ENCODE measurements at regions not wholly inside any gene's neighbourhood (a gene's known extent, or its start where the extent isn't known, plus 50 kb on each side); places are given as distances from the start of the nearest gene placed in this dataset.

- intact Hi-C loops (cut with DNase I; ENCODE audit: low total_unique reads): no loop called here
- no peak overlapping the region for H3K27ac ChIP-seq
- H3K9me3 ChIP-seq: no peaks in the 10 kb centered on the region
- no peak for DNase-seq
- H3K4me1 ChIP-seq: no peaks in the 10 kb centered on the region
- TF ChIP-seq POLR2A (IDR thresholded peaks at IDR 0.05) (no peak), CTCF (IDR thresholded peaks at IDR 0.05) (no peak)
- no peak overlapping the region for H3K4me3 ChIP-seq
- H3K27me3 ChIP-seq: no peaks in the 10 kb centered on the region
- no peaks in the 10 kb centered on the region for H3K36me3 ChIP-seq
Observed at GRCh38 chr2:65944213-65944612, 490.7 kb upstream of the MEIS1 start.

GRCh38 chr2:65943099-65943786, 491.7 kb upstream of the MEIS1 start:
- Histone ChIP-seq H3K4me1 (no peaks in the 10 kb centered on the region), H3K36me3 (no peaks in the 10 kb centered on the region), H3K27me3 (no peaks in the 10 kb centered on the region), H3K9me3 (no peaks in the 10 kb centered on the region), H3K4me3 (no peak overlapping the region), H3K27ac (no peak overlapping the region)
- intact Hi-C loops (cut with DNase I; ENCODE audit: low total_unique reads): no loop called here
- TF ChIP-seq CTCF (IDR thresholded peaks at IDR 0.05) (no peak), POLR2A (IDR thresholded peaks at IDR 0.05) (no peak)
- no peak for DNase-seq

- H3K27me3 ChIP-seq: no peaks in the 10 kb centered on the region
- DNase-seq: no peak
- no peak overlapping the region for H3K27ac ChIP-seq
- intact Hi-C loops (cut with DNase I; ENCODE audit: low total_unique reads): no loop called here
- H3K9me3 ChIP-seq: no peaks in the 10 kb centered on the region
- no peaks in the 10 kb centered on the region for H3K36me3 ChIP-seq
- no peak overlapping the region for H3K4me3 ChIP-seq
- TF ChIP-seq POLR2A (IDR thresholded peaks at IDR 0.05) (no peak), CTCF (IDR thresholded peaks at IDR 0.05) (no peak)
- no peaks in the 10 kb centered on the region for H3K4me1 ChIP-seq
Observed at GRCh38 chr2:65940856-65941255, 494.1 kb upstream of the MEIS1 start.

GRCh38 chr2:65939687-65940086, 495.2 kb upstream of the MEIS1 start:
- H3K4me1 ChIP-seq: no peaks in the 10 kb centered on the region
- no peak overlapping the region for H3K4me3 ChIP-seq
- H3K36me3 ChIP-seq: no peaks in the 10 kb centered on the region
- no peaks in the 10 kb centered on the region for H3K27me3 ChIP-seq
- intact Hi-C loops (cut with DNase I; ENCODE audit: low total_unique reads): no loop called here
- no peak overlapping the region for H3K27ac ChIP-seq
- TF ChIP-seq CTCF (IDR thresholded peaks at IDR 0.05) (no peak), POLR2A (IDR thresholded peaks at IDR 0.05) (no peak)
- DNase-seq: no peak
- no peaks in the 10 kb centered on the region for H3K9me3 ChIP-seq

GRCh38 chr2:65937379-65938160, 497.4 kb upstream of the MEIS1 start:
- Histone ChIP-seq H3K4me3 (no peak overlapping the region), H3K27ac (no peak overlapping the region), H3K9me3 (no peaks in the 10 kb centered on the region), H3K4me1 (no peaks in the 10 kb centered on the region), H3K36me3 (no peaks in the 10 kb centered on the region), H3K27me3 (no peaks in the 10 kb centered on the region)
- intact Hi-C loops (cut with DNase I; ENCODE audit: low total_unique reads): no loop called here
- TF ChIP-seq POLR2A (IDR thresholded peaks at IDR 0.05): no peak
- no peak for TF ChIP-seq CTCF (IDR thresholded peaks at IDR 0.05)
- no peak for DNase-seq
